Panc1 (cell line): ENCODE measurements at regions not wholly inside any gene's neighbourhood (a gene's known extent, or its start where the extent isn't known, plus 50 kb on each side); places are given as distances from the start of the nearest gene placed in this dataset.

Experiments used
- ATAC-seq: fragments of 200-7000 bp; cut with Tn5 transposase; 2 replicates; pipeline ENCODE4 v1.9.1; 2020; ENCODE audit warnings: mild to moderate bottlenecking, moderate library complexity
- BruUV-seq: library from RNA; stranded (reverse); fragments of 400-500 nt; replicated peaks from 2 replicates; lab custom pipeline; 2021; lab: Mats Ljungman, UMichigan
- CTCF ChIA-PET: fragments of 300-600 bp; sonication (Branson Sonifier 250); formaldehyde crosslinking; loops from one replicate; lab custom pipeline; 2022; ENCODE audit warnings: antibody characterized with exemption; lab: Charles Lee
- POLR2A ChIA-PET: fragments of 300-600 bp; sonication (Branson Sonifier 250); formaldehyde crosslinking; loops from one replicate; lab custom pipeline; 2022; ENCODE audit warnings: antibody characterized with exemption; lab: Charles Lee
- DNase-seq: peaks from one replicate; pipeline ENCODE4 v3.0.0-alpha.2; 2010; ENCODE audit warnings: low read depth, low spot score
- H3K27ac ChIP-seq: 2 replicates; pipeline ENCODE4 v1.5.1; 2011; ENCODE audit warnings: mild to moderate bottlenecking, low read length, inconsistent platforms
- H3K27me3 ChIP-seq: fragments of 200-500 bp; sonication (Bioruptor generic); 2 replicates; pipeline ENCODE4 v1.6.0; 2014; ENCODE audit warnings: low read length, inconsistent platforms; ENCODE audit not compliant: control insufficient read depth, insufficient read depth
- H3K36me3 ChIP-seq: fragments of 200-500 bp; sonication (Bioruptor generic); 2 replicates; pipeline ENCODE4 v1.5.1; 2014; ENCODE audit warnings: inconsistent platforms, mild to moderate bottlenecking, low read length, moderate library complexity; ENCODE audit not compliant: control insufficient read depth, insufficient read depth
- H3K4me1 ChIP-seq: 2 replicates; pipeline ENCODE4 v1.5.1; 2011; ENCODE audit warnings: inconsistent platforms, mild to moderate bottlenecking, low read length, moderate library complexity; ENCODE audit not compliant: control insufficient read depth, insufficient read depth
- H3K4me3 ChIP-seq, 2 experiments: 2 replicates each; pipeline ENCODE4 v1.5.1; 2011 to 2012; ENCODE audit warnings: low read depth in 2 of 2, low read length in 2 of 2, mild to moderate bottlenecking in 2 of 2, inconsistent platforms in 1 of 2, moderate library complexity in 1 of 2
- H3K9me3 ChIP-seq: fragments of 200-500 bp; sonication (Bioruptor generic); 2 replicates; pipeline ENCODE4 v1.5.1; 2014; ENCODE audit warnings: low read depth, mild to moderate bottlenecking, inconsistent platforms, low read length, moderate library complexity; ENCODE audit not compliant: control insufficient read depth, insufficient read depth
- POLR2AphosphoS5 ChIP-seq: IDR thresholded peaks from 2 replicates; pipeline ENCODE4 v1.6.1; 2012; ENCODE audit warnings: mild to moderate bottlenecking, low read depth, low read length, moderate library complexity
- REST ChIP-seq, 2 experiments: IDR thresholded peaks; 2 replicates each; pipeline ENCODE4 v1.6.1; 2011 to 2012; ENCODE audit warnings: low read depth in 2 of 2, control low read depth in 1 of 2, low read length in 1 of 2, mild to moderate bottlenecking in 1 of 2, moderate library complexity in 1 of 2; ENCODE audit not compliant: insufficient read depth in 1 of 2
- SIN3A ChIP-seq: IDR thresholded peaks from 2 replicates; pipeline ENCODE4 v1.6.1; 2012; ENCODE audit warnings: low read depth, mild to moderate bottlenecking, low read length, moderate library complexity, borderline replicate concordance; ENCODE audit not compliant: insufficient read depth
- TCF7L2 ChIP-seq: IDR thresholded peaks from 2 replicates; pipeline ENCODE4 v1.6.1; 2011; ENCODE audit warnings: mild to moderate bottlenecking, low read depth, low read length, inconsistent platforms
- in situ Hi-C: cut with HindIII; loops from 2 replicates; pipeline ENCODE4 v1.10.0; 2016; ENCODE audit warnings: low sequenced_read_pairs, low pct_unique_long_range_greater_than_20kb
- intact Hi-C: fragments of 100-400 bp; cut with micrococcal nuclease; formaldehyde crosslinking; loops from one replicate; pipeline ENCODE4 v1.10.0; 2022; ENCODE audit not compliant: unreplicated experiment
- TF ChIP-seq, protein P1 (sequence below): fragments of 450-650 bp; IDR thresholded peaks from 2 replicates; pipeline ENCODE4 v1.5.1; 2017; ENCODE audit warnings: mild to moderate bottlenecking

DNA sequence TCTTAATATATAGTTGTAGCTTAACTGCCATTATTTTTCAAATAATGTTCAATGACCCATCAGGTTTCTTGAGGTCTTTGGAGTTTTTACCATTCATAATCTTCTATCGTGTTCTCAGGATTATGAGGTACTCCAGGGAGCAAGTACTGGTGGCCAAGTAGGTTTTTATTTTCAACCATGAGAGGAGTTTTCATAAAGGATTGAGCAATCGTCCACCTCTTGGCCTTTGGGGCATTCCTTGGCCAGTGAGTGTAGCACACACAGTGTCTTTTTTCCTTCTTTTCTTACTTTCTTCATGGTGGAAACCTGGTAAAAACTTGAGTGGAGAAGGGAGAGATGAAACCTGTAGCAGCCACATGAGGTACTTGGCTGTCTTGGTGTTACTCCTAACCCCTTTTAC is 567.0 kb upstream of the NR3C2 start:
- Histone ChIP-seq H3K36me3 (no peaks in the 10 kb centered on the region), H3K27me3 (no peaks in the 10 kb centered on the region), H3K4me3 (no peak overlapping the region), H3K27ac (no peak overlapping the region), H3K9me3 (no peaks in the 10 kb centered on the region), H3K4me1 (no peaks in the 10 kb centered on the region)
- no peak for DNase-seq
- ChIA-PET POLR2A (no interaction called here), CTCF (no interaction called here)
- no TSS peak for BruUV-seq
- ATAC-seq: no peak
- in situ Hi-C loops (no loop called here), intact Hi-C loops (no loop called here)
- TF ChIP-seq TCF7L2 (no peak), SIN3A (no peak), POLR2AphosphoS5 (no peak), REST (IDR thresholded peaks at IDR 0.05; ENCODE audit: insufficient read depth in 1 of 2, low read depth in 2 of 2, low read length in 1 of 2) (no peak)
- TF ChIP-seq, protein P1, sequence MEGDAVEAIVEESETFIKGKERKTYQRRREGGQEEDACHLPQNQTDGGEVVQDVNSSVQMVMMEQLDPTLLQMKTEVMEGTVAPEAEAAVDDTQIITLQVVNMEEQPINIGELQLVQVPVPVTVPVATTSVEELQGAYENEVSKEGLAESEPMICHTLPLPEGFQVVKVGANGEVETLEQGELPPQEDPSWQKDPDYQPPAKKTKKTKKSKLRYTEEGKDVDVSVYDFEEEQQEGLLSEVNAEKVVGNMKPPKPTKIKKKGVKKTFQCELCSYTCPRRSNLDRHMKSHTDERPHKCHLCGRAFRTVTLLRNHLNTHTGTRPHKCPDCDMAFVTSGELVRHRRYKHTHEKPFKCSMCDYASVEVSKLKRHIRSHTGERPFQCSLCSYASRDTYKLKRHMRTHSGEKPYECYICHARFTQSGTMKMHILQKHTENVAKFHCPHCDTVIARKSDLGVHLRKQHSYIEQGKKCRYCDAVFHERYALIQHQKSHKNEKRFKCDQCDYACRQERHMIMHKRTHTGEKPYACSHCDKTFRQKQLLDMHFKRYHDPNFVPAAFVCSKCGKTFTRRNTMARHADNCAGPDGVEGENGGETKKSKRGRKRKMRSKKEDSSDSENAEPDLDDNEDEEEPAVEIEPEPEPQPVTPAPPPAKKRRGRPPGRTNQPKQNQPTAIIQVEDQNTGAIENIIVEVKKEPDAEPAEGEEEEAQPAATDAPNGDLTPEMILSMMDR: no peak

DNA sequence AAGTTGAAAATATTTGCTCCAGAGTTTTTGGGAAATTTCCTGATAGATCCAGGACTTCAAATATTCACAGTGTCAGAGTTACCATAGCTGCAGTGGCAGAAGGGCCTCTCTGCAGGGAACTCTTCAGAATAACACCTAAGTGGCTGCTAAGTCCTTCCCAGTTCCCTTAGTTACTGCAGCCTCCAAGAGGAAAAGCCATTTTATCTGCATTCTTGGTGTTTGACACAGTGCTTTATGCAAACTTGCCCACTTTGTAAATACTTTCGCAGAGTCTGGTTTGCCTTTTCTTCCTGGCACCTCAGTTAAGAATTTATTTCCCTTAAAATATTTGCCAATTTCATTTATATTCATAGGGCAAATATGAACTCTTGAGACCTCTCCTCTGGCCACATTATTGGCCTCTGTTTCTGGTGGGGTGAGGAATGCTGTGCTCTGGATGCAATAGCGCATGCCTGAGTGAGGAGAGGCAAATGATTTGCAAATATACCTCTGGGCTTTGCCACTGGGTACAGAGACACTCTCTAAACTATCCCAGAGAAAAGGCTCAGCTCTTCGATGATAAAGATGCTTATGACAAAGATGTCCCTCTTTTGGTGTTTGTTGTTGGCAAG is 566.3 kb upstream of the NR3C2 start:
- no peak for TF ChIP-seq POLR2AphosphoS5
- H3K4me1 ChIP-seq: no peaks in the 10 kb centered on the region
- DNase-seq (no peak), ATAC-seq (no peak)
- in situ Hi-C loops (no loop called here), intact Hi-C loops (no loop called here)
- no peaks in the 10 kb centered on the region for H3K9me3 ChIP-seq
- no peak overlapping the region for H3K4me3 ChIP-seq
- no TSS peak for BruUV-seq
- no peaks in the 10 kb centered on the region for H3K36me3 ChIP-seq
- H3K27me3 ChIP-seq: no peaks in the 10 kb centered on the region
- no peak overlapping the region for H3K27ac ChIP-seq
- ChIA-PET CTCF (interaction anchor here (0.6 kb wide), 1 partner anchor 1171 kb away, joined by 4 read pairs; no protein-coding TSS in a partner anchor), POLR2A (no interaction called here)

DNA sequence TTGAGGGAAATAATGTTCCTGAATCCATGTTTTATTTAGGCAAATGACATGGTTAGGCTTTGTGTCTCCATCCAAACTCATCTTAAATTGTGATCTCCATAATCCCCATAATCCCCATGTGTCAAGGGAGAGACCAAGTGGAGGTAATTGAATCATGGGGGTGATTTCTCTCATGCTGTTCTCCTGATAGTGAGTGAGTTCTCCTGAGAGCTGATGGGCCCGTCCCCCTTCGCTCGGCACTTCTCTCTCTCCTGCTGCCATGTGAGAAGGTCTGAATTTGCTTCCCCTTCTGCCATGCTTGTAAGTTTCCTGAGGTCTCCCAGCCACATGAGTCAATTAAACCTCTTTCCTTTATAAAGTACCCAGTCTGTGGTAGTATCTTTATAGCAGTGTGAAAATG is 563.0 kb upstream of the NR3C2 start:
- TF ChIP-seq TCF7L2 (no peak), POLR2AphosphoS5 (no peak), SIN3A (no peak), REST (IDR thresholded peaks at IDR 0.05; ENCODE audit: insufficient read depth in 1 of 2, low read depth in 2 of 2, low read length in 1 of 2) (no peak)
- TF ChIP-seq, protein P1: no peak
- Histone ChIP-seq H3K27me3 (no peaks in the 10 kb centered on the region), H3K36me3 (no peaks in the 10 kb centered on the region), H3K27ac (no peak overlapping the region), H3K9me3 (no peaks in the 10 kb centered on the region), H3K4me3 (no peak overlapping the region), H3K4me1 (no peaks in the 10 kb centered on the region)
- CTCF ChIA-PET: no interaction called here
- POLR2A ChIA-PET: no interaction called here
- DNase-seq (no peak), ATAC-seq (no peak)
- in situ Hi-C loops (no loop called here), intact Hi-C loops (no loop called here)
- no TSS peak for BruUV-seq
